BE2C (cell line): ENCODE measurements at regions not wholly inside any gene's neighbourhood (a gene's known extent, or its start where the extent isn't known, plus 50 kb on each side); places are given as distances from the start of the nearest gene placed in this dataset.

ENCODE experiments used
- DNase-seq: peaks from one replicate; pipeline ENCODE4 v3.0.0-alpha.2; 2020
- H3K27me3 ChIP-seq: fragments of 250-450 bp; sonication (Bioruptor Pico); 2 replicates; pipeline ENCODE4 v1.5.1; 2020; ENCODE audit warnings: mild to moderate bottlenecking
- H3K36me3 ChIP-seq: fragments of 250-450 bp; sonication (Bioruptor Pico); 2 replicates; pipeline ENCODE4 v1.5.1; 2020; ENCODE audit warnings: mild to moderate bottlenecking
- H3K4me1 ChIP-seq: fragments of 250-450 bp; sonication (Bioruptor Pico); 2 replicates; pipeline ENCODE4 v1.5.1; 2020
- H3K4me3 ChIP-seq: 2 replicates; pipeline ENCODE4 v1.5.1; 2011; ENCODE audit warnings: low read depth, low read length
- H3K9me3 ChIP-seq: fragments of 250-450 bp; sonication (Bioruptor Pico); 2 replicates; pipeline ENCODE4 v1.5.1; 2020
- CTCF ChIP-seq: IDR thresholded peaks from 2 replicates; pipeline ENCODE4 v1.5.1; 2012; ENCODE audit warnings: mild to moderate bottlenecking, low read depth, low read length

GRCh38 chr5:29885595-29885994, 1307.9 kb upstream of the CDH6 start:
- Histone ChIP-seq H3K9me3 (no peaks in the 10 kb centered on the region), H3K36me3 (no peaks in the 10 kb centered on the region), H3K27me3 (no peaks in the 10 kb centered on the region), H3K4me3 (no peak overlapping the region), H3K4me1 (no peaks in the 10 kb centered on the region)
- DNase-seq = no peak
- TF ChIP-seq CTCF = no peak

GRCh38 chr5:29882036-29882435, 1311.5 kb upstream of the CDH6 start:
- Histone ChIP-seq H3K4me3 (no peak overlapping the region), H3K9me3 (no peaks in the 10 kb centered on the region), H3K27me3 (no peaks in the 10 kb centered on the region), H3K4me1 (no peaks in the 10 kb centered on the region), H3K36me3 (no peaks in the 10 kb centered on the region)
- no peak for DNase-seq
- TF ChIP-seq CTCF = no peak

- Histone ChIP-seq H3K4me1 (no peaks in the 10 kb centered on the region), H3K9me3 (no peaks in the 10 kb centered on the region), H3K36me3 (no peaks in the 10 kb centered on the region), H3K27me3 (no peaks in the 10 kb centered on the region), H3K4me3 (no peak overlapping the region)
- no peak for DNase-seq
- no peak for TF ChIP-seq CTCF
Observed at GRCh38 chr5:29879401-29879800, 1314.1 kb upstream of the CDH6 start.

- Histone ChIP-seq H3K27me3 (no peaks in the 10 kb centered on the region), H3K4me1 (no peaks in the 10 kb centered on the region), H3K4me3 (no peak overlapping the region), H3K9me3 (no peaks in the 10 kb centered on the region), H3K36me3 (no peaks in the 10 kb centered on the region)
- no peak for TF ChIP-seq CTCF
- DNase-seq = no peak
Observed at GRCh38 chr5:29878599-29878998, 1314.9 kb upstream of the CDH6 start.

GRCh38 chr5:29867155-29867554, 1326.3 kb upstream of the CDH6 start:
- no peak overlapping the region for H3K4me3 ChIP-seq
- H3K36me3 ChIP-seq = no peaks in the 10 kb centered on the region
- no peaks in the 10 kb centered on the region for H3K27me3 ChIP-seq
- DNase-seq = no peak
- no peaks in the 10 kb centered on the region; the same call in 1 of the 2 replicates for H3K9me3 ChIP-seq
- TF ChIP-seq CTCF = no peak
- no peaks in the 10 kb centered on the region for H3K4me1 ChIP-seq

- H3K4me3 ChIP-seq = no peak overlapping the region
- no peaks in the 10 kb centered on the region for H3K27me3 ChIP-seq
- no peak for TF ChIP-seq CTCF
- no peaks in the 10 kb centered on the region for H3K36me3 ChIP-seq
- H3K9me3 ChIP-seq = no peaks in the 10 kb centered on the region
- DNase-seq = no peak
- no peaks in the 10 kb centered on the region for H3K4me1 ChIP-seq
Observed at GRCh38 chr5:29853711-29854220, 1339.7 kb upstream of the CDH6 start.
